ENCODE measurements at regions not wholly inside any gene's neighbourhood (a gene's known extent, or its start where the extent isn't known, plus 50 kb on each side); places are given as distances from the start of the nearest gene placed in this dataset.

GRCh38 chr2:6580982-6581381 lies 284.7 kb downstream of the CMPK2 start:
- no peaks in the 10 kb centered on the region for H3K27me3 Mint-ChIP-seq (ENCODE audit: low read depth)
- no peak overlapping the region for H3K27ac Mint-ChIP-seq
- no peaks in the 10 kb centered on the region for H3K9me3 Mint-ChIP-seq
- no peak overlapping the region for H3K4me3 Mint-ChIP-seq
- no peaks in the 10 kb centered on the region for H3K4me1 Mint-ChIP-seq (ENCODE audit: low read depth)
- H3K36me3 Mint-ChIP-seq (ENCODE audit: low read depth): no peaks in the 10 kb centered on the region

GRCh38 chr2:6589150-6589549 lies 276.6 kb downstream of the CMPK2 start:
- Mint-ChIP-seq H3K27me3 (ENCODE audit: low read depth) (no peaks in the 10 kb centered on the region), H3K4me3 (no peak overlapping the region), H3K9me3 (no peaks in the 10 kb centered on the region), H3K4me1 (ENCODE audit: low read depth) (no peaks in the 10 kb centered on the region), H3K36me3 (ENCODE audit: low read depth) (no peaks in the 10 kb centered on the region), H3K27ac (no peak overlapping the region)

- H3K27me3 Mint-ChIP-seq (ENCODE audit: low read depth): no peaks in the 10 kb centered on the region
These were observed 275.3 kb downstream of the CMPK2 start for GRCh38 chr2:6590442-6590841.

GRCh38 chr2:6602471-6602870 lies 263.2 kb downstream of the CMPK2 start:
- no peaks in the 10 kb centered on the region for H3K27me3 Mint-ChIP-seq (ENCODE audit: low read depth)
- no peaks in the 10 kb centered on the region for H3K36me3 Mint-ChIP-seq (ENCODE audit: low read depth)
- no peaks in the 10 kb centered on the region for H3K9me3 Mint-ChIP-seq
- no peak overlapping the region for H3K4me3 Mint-ChIP-seq
- H3K4me1 Mint-ChIP-seq (ENCODE audit: low read depth): no peaks in the 10 kb centered on the region
- H3K27ac Mint-ChIP-seq: no peak overlapping the region

More at GRCh38 chr2:6590442-6590841, 275.3 kb downstream of the CMPK2 start:
- H3K4me1 Mint-ChIP-seq (ENCODE audit: low read depth): no peaks in the 10 kb centered on the region
- H3K9me3 Mint-ChIP-seq: no peaks in the 10 kb centered on the region
- H3K4me3 Mint-ChIP-seq: no peak overlapping the region
- H3K36me3 Mint-ChIP-seq (ENCODE audit: low read depth): no peaks in the 10 kb centered on the region
- H3K27ac Mint-ChIP-seq: no peak overlapping the region

- Mint-ChIP-seq H3K27ac (no peak overlapping the region), H3K4me3 (no peak overlapping the region), H3K36me3 (ENCODE audit: low read depth) (no peaks in the 10 kb centered on the region), H3K27me3 (ENCODE audit: low read depth) (no peaks in the 10 kb centered on the region), H3K9me3 (no peaks in the 10 kb centered on the region), H3K4me1 (ENCODE audit: low read depth) (no peaks in the 10 kb centered on the region)
These were observed 259.7 kb downstream of the CMPK2 start for GRCh38 chr2:6605836-6606505.

- H3K27me3 Mint-ChIP-seq (ENCODE audit: low read depth): no peaks in the 10 kb centered on the region
- peaks cover 7% of the 10 kb centered on the region for H3K9me3 Mint-ChIP-seq
- H3K4me3 Mint-ChIP-seq: no peak overlapping the region
- no peaks in the 10 kb centered on the region for H3K36me3 Mint-ChIP-seq (ENCODE audit: low read depth)
- no peaks in the 10 kb centered on the region for H3K4me1 Mint-ChIP-seq (ENCODE audit: low read depth)
- no peak overlapping the region for H3K27ac Mint-ChIP-seq
These were observed 247.9 kb downstream of the CMPK2 start for GRCh38 chr2:6617794-6618193.

- Mint-ChIP-seq H3K9me3 (peaks cover 4% of the 10 kb centered on the region), H3K4me3 (no peak overlapping the region), H3K4me1 (ENCODE audit: low read depth) (no peaks in the 10 kb centered on the region), H3K36me3 (ENCODE audit: low read depth) (no peaks in the 10 kb centered on the region), H3K27me3 (ENCODE audit: low read depth) (no peaks in the 10 kb centered on the region), H3K27ac (no peak overlapping the region)
These were observed 247.5 kb downstream of the CMPK2 start for GRCh38 chr2:6618201-6618600.

GRCh38 chr2:6623746-6624145 lies 242.0 kb downstream of the CMPK2 start:
- Mint-ChIP-seq H3K4me1 (ENCODE audit: low read depth) (no peaks in the 10 kb centered on the region), H3K36me3 (ENCODE audit: low read depth) (no peaks in the 10 kb centered on the region), H3K4me3 (no peak overlapping the region), H3K27ac (no peak overlapping the region), H3K9me3 (no peaks in the 10 kb centered on the region), H3K27me3 (ENCODE audit: low read depth) (no peaks in the 10 kb centered on the region)

- H3K9me3 Mint-ChIP-seq: no peaks in the 10 kb centered on the region
- H3K27me3 Mint-ChIP-seq (ENCODE audit: low read depth): no peaks in the 10 kb centered on the region
- H3K36me3 Mint-ChIP-seq (ENCODE audit: low read depth): no peaks in the 10 kb centered on the region
- no peak overlapping the region for H3K27ac Mint-ChIP-seq
- H3K4me1 Mint-ChIP-seq (ENCODE audit: low read depth): no peaks in the 10 kb centered on the region
- no peak overlapping the region for H3K4me3 Mint-ChIP-seq
These were observed 239.2 kb downstream of the CMPK2 start for GRCh38 chr2:6626401-6627012.

GRCh38 chr2:6627316-6627715 lies 238.4 kb downstream of the CMPK2 start:
- Mint-ChIP-seq H3K9me3 (no peaks in the 10 kb centered on the region), H3K36me3 (ENCODE audit: low read depth) (no peaks in the 10 kb centered on the region)

GRCh38 chr2:6630209-6630608 lies 235.5 kb downstream of the CMPK2 start:
- Mint-ChIP-seq H3K4me3 (no peak overlapping the region), H3K9me3 (no peaks in the 10 kb centered on the region), H3K36me3 (ENCODE audit: low read depth) (no peaks in the 10 kb centered on the region), H3K27me3 (ENCODE audit: low read depth) (no peaks in the 10 kb centered on the region), H3K27ac (no peak overlapping the region), H3K4me1 (ENCODE audit: low read depth) (no peaks in the 10 kb centered on the region)

More at GRCh38 chr2:6627316-6627715, 238.4 kb downstream of the CMPK2 start:
- Mint-ChIP-seq H3K4me3 (no peak overlapping the region), H3K4me1 (ENCODE audit: low read depth) (no peaks in the 10 kb centered on the region), H3K27ac (no peak overlapping the region), H3K27me3 (ENCODE audit: low read depth) (no peaks in the 10 kb centered on the region)

- no peaks in the 10 kb centered on the region for H3K36me3 Mint-ChIP-seq (ENCODE audit: low read depth)
- H3K4me3 Mint-ChIP-seq: no peak overlapping the region
- no peak overlapping the region for H3K27ac Mint-ChIP-seq
- H3K4me1 Mint-ChIP-seq (ENCODE audit: low read depth): no peaks in the 10 kb centered on the region
- H3K9me3 Mint-ChIP-seq: no peaks in the 10 kb centered on the region
- H3K27me3 Mint-ChIP-seq (ENCODE audit: low read depth): peaks cover 3% of the 10 kb centered on the region
These were observed 230.4 kb downstream of the CMPK2 start for GRCh38 chr2:6635296-6635695.

- Mint-ChIP-seq H3K27me3 (ENCODE audit: low read depth) (peaks cover 3% of the 10 kb centered on the region), H3K9me3 (no peaks in the 10 kb centered on the region), H3K36me3 (ENCODE audit: low read depth) (no peaks in the 10 kb centered on the region), H3K27ac (no peak overlapping the region), H3K4me3 (no peak overlapping the region), H3K4me1 (ENCODE audit: low read depth) (no peaks in the 10 kb centered on the region)
These were observed 228.4 kb downstream of the CMPK2 start for GRCh38 chr2:6637330-6637729.

GRCh38 chr2:6639929-6640620 lies 225.6 kb downstream of the CMPK2 start:
- no peaks in the 10 kb centered on the region for H3K9me3 Mint-ChIP-seq
- H3K4me3 Mint-ChIP-seq: no peak overlapping the region
- no peaks in the 10 kb centered on the region for H3K4me1 Mint-ChIP-seq (ENCODE audit: low read depth)
- no peak overlapping the region for H3K27ac Mint-ChIP-seq
- H3K36me3 Mint-ChIP-seq (ENCODE audit: low read depth): no peaks in the 10 kb centered on the region
- H3K27me3 Mint-ChIP-seq (ENCODE audit: low read depth): peaks cover 3% of the 10 kb centered on the region

- Mint-ChIP-seq H3K27ac (no peak overlapping the region), H3K27me3 (ENCODE audit: low read depth) (peaks cover 3% of the 10 kb centered on the region), H3K4me1 (ENCODE audit: low read depth) (no peaks in the 10 kb centered on the region), H3K9me3 (no peaks in the 10 kb centered on the region), H3K4me3 (no peak overlapping the region), H3K36me3 (ENCODE audit: low read depth) (no peaks in the 10 kb centered on the region)
These were observed 225.1 kb downstream of the CMPK2 start for GRCh38 chr2:6640621-6641015.
